Skeletal muscle tissue (tissue), 3 donors: ENCODE measurements at regions not wholly inside any gene's neighbourhood (a gene's known extent, or its start where the extent isn't known, plus 50 kb on each side); places are given as distances from the start of the nearest gene placed in this dataset.

Experiments
- H3K27ac ChIP-seq: one replicate; pipeline ENCODE4 v1.7.0; 2013; ENCODE audit warnings: mild to moderate bottlenecking, low read depth, low read length, inconsistent platforms
- H3K27me3 ChIP-seq, 3 donors: one replicate each; pipeline ENCODE4 v1.7.0; 2013; ENCODE audit warnings: low read length in 3 of 3; ENCODE audit not compliant: control insufficient read depth in 3 of 3, insufficient read depth in 3 of 3
- H3K36me3 ChIP-seq, 3 donors: one replicate each; pipeline ENCODE4 v1.7.0; 2013; ENCODE audit warnings: low read length in 3 of 3; ENCODE audit not compliant: control insufficient read depth in 3 of 3, insufficient read depth in 3 of 3
- H3K4me1 ChIP-seq, 3 donors: one replicate each; pipeline ENCODE4 v1.7.0; 2013; ENCODE audit warnings: low read length in 3 of 3, mild to moderate bottlenecking in 3 of 3; ENCODE audit not compliant: control insufficient read depth in 3 of 3, insufficient read depth in 3 of 3
- H3K4me3 ChIP-seq, 3 donors: one replicate each; pipeline ENCODE4 v1.7.0; 2013; ENCODE audit warnings: low read length in 3 of 3
- H3K9ac ChIP-seq, 3 donors: one replicate each; pipeline ENCODE4 v1.7.0; 2013; ENCODE audit warnings: low read length in 3 of 3, mild to moderate bottlenecking in 3 of 3, moderate library complexity in 2 of 3, low read depth in 1 of 3
- H3K9me3 ChIP-seq, 3 donors: one replicate each; pipeline ENCODE4 v1.7.0; 2013; ENCODE audit warnings: low read length in 3 of 3; ENCODE audit not compliant: control insufficient read depth in 3 of 3
- donor health status: Osteomylitis.

DNA sequence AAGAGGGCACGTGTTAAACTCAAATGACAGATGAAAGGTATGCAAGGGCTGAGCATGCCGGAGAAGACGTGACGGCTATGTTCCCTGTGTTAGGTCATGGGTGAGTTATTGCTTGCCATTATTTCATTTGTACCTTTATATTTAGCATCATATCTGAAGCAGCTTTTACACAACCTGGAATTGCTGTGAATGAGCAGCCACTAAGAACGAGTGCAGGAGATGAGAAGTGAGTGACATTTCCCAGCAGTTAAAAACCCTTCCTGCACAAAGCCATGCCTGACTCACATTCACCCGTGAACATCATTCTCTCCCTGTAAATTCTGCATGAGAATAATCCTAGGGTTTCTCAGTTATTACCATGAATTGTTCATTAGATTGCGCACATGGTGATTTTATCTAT is 433.2 kb upstream of the ZFP42 start:
- Histone ChIP-seq H3K9me3 (no peaks in the 10 kb centered on the region), H3K4me3 (no peak overlapping the region), H3K9ac (no peak overlapping the region), H3K36me3 (no peaks in the 10 kb centered on the region), H3K4me1 (no peaks in the 10 kb centered on the region), H3K27me3 (no peaks in the 10 kb centered on the region), H3K27ac (no peak overlapping the region)

DNA sequence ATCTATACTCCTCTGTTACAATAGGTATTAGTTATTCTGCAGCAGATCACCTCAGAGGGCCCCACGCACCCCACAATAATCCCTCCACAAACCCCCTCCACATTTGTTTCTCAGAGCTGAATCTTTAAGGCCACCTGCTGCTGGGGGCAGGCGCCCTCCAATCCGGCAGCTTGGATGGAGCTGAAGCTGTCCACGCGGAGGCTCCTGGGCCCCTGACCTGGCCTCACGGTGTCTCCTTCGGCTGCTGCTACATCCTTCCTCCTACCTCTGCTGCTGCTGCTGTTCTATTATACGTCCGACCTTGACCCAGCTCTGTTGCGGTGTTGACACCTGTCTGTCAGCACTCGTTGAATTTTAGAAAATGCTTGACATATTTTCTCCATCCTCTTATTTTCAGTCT is 430.2 kb upstream of the ZFP42 start:
- H3K9me3 ChIP-seq: no peaks in the 10 kb centered on the region
- H3K4me3 ChIP-seq: no peak overlapping the region
- H3K27ac ChIP-seq: no peak overlapping the region
- H3K36me3 ChIP-seq: no peaks in the 10 kb centered on the region
- H3K4me1 ChIP-seq: no peaks in the 10 kb centered on the region
- no peak overlapping the region for H3K9ac ChIP-seq
- H3K27me3 ChIP-seq: no peaks in the 10 kb centered on the region

DNA sequence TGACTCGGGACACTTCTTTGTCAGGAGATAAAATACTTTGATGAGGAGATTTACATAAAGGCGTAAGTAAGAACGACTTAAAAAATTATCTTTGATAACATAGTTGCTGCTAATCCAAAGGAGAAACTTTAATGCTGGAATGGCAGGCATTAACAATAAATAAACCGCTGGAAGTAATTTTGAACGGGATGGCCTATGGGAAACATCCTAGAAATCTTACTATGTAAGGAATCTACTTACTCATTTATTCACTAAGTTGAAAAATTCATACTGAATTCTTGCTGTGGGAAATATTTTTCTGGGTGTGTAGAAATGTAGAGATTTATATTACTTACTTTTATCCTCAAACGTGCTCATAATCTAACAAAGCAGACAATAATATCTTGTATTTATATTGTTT is 425.7 kb upstream of the ZFP42 start:
- Histone ChIP-seq H3K9me3 (no peaks in the 10 kb centered on the region), H3K9ac (no peak overlapping the region), H3K27me3 (no peaks in the 10 kb centered on the region), H3K4me3 (no peak overlapping the region), H3K36me3 (no peaks in the 10 kb centered on the region), H3K27ac (no peak overlapping the region), H3K4me1 (no peaks in the 10 kb centered on the region)

DNA sequence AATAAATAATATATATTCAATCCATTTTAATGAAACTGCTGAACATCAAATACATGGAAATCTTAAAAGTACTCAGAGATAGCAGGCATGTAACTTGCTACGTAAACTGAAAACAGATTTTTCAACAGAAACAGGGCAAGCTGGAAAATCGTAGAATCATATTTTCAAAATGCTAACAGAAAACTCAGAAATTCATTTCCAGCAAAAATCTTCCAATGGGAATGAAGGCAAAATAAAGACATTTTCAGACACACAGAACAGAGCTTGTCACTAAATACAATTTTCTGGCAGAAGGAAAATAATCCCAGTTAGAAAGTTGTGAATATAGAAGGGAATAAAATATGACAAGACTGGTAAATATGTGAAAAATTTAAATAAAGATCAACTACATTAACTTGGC is 419.9 kb upstream of the ZFP42 start:
- Histone ChIP-seq H3K9me3 (no peaks in the 10 kb centered on the region), H3K27ac (no peak overlapping the region), H3K4me3 (no peak overlapping the region), H3K36me3 (no peaks in the 10 kb centered on the region), H3K27me3 (no peaks in the 10 kb centered on the region), H3K4me1 (no peaks in the 10 kb centered on the region), H3K9ac (no peak overlapping the region)

DNA sequence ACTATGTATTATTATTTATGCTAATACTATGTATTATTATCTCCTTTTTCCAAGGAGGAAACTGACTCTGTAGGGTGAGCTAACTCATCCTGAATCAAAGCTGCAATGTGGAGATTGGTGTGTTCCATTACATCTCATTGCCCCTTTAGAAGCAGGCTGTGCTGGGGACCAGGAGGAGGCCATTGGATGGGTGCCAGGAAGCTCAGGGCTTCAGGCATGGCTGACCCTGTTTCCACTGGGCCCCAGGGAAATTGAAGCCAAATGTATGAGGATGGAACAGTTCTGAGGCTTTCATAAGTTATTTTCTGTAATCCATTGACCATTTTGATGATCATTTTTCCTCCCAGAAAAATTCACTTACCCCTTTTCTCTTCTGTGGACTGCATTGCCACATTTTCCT is 418.8 kb upstream of the ZFP42 start:
- Histone ChIP-seq H3K36me3 (no peaks in the 10 kb centered on the region), H3K9me3 (no peaks in the 10 kb centered on the region), H3K27ac (no peak overlapping the region), H3K4me3 (no peak overlapping the region), H3K4me1 (no peaks in the 10 kb centered on the region), H3K9ac (no peak overlapping the region), H3K27me3 (no peaks in the 10 kb centered on the region)

DNA sequence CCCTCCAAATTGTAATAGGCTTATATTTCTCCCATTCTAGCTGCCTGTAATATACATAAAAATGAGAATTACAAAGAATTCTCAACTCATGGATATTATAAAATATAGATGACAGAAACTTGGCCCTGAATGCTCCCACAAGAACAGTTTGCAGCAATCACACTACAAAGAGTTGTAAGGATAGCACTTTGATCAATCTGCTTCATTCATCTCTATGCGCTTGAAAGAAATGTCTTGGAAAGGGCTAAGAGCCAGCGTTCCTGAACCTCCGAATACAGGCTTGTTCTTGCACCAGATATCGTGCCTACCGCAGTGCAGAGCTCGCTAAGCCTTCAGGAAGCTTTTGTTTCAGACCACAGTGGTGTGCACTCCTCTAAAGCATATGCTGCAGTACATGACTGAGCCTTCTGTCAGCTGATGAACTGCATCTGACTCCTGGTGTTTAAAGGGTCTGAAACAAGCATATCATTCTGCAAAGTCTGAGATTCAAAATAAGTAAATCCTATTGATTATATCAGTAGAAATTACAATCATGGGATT is 417.6 kb upstream of the ZFP42 start:
- Histone ChIP-seq H3K9ac (no peak overlapping the region), H3K4me1 (no peaks in the 10 kb centered on the region), H3K4me3 (no peak overlapping the region), H3K27ac (no peak overlapping the region), H3K36me3 (no peaks in the 10 kb centered on the region), H3K9me3 (no peaks in the 10 kb centered on the region), H3K27me3 (no peaks in the 10 kb centered on the region)

DNA sequence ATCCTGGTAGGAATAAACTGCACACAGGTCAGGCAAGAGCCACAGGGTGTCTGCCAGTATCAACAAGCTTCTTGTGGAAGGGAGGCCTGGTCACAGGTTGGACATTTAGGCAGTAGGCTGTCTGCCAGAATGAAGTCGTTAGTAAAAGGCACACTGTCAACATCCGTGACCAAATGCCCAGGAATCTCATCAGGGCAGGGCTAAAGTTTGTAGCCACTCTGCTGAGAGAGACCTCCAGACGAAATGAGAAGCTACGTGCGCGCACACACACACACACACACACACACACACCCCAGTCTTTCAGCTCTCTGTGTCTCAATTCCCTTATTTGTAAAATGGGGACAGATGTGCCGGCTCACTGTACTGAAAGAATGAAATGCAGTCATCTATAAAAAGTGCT is 408.7 kb upstream of the ZFP42 start:
- Histone ChIP-seq H3K4me3 (no peak overlapping the region), H3K27ac (no peak overlapping the region), H3K27me3 (no peaks in the 10 kb centered on the region), H3K9ac (no peak overlapping the region), H3K36me3 (no peaks in the 10 kb centered on the region), H3K4me1 (no peaks in the 10 kb centered on the region), H3K9me3 (peaks cover 0 to 2% (median 0%) of the 10 kb centered on the region in 3 donors)

DNA sequence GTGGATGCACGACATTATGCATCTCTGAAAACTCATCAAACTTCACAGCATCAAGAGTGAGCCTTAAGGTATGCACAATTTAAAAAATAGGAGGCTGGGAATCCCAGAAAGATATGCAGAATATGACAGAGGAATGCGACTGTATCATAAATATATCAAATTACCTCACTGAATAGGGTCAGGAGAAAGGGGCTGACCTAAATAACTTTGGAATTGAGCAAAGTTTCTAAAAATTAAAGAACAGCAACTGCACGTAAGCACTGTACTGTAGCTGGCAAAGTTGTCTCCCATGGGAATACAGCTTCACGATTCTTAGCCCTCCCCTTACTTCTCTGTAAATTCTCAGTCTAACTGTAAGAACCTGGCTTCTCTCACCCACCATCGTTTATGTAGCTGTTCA is 397.4 kb upstream of the ZFP42 start:
- Histone ChIP-seq H3K4me3 (no peak overlapping the region), H3K9ac (no peak overlapping the region), H3K36me3 (no peaks in the 10 kb centered on the region), H3K27ac (no peak overlapping the region), H3K4me1 (peaks cover 0 to 2% (median 0%) of the 10 kb centered on the region in 3 donors), H3K27me3 (no peaks in the 10 kb centered on the region), H3K9me3 (no peaks in the 10 kb centered on the region)

DNA sequence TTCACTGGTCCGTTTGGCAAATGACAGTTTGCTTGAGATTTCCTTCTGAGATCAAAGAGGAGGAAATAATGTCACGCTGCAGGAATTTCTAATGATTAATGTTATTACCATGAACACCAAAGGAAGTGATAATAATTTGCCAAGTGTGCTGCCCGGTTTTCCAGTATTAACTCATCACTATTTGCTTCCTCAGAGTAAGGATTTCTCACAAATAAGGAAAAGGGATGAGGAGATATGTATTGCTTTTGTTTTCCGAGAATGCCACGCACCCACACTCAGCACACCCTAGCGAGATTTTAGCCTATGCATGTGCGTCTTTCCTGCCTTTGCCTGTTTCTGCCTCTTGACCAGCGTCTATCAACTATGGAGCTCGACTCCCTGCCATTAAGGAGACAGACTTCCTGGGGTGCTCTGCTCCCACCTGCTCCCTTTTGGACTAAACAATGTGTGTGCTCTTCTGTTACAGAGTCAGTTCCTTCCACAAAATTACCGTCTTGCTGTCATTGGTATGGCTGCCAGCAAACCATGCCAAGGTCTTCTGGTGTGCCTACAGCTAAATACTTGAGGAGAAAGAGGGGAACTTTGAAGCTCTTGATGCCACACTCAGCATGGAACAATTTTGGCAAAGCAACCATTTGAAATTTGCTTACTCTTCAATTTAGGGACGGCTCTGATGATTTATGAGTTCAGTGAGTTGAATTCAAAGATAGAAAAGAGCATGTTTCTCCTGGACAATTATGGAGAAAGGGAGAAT is 393.1 kb upstream of the ZFP42 start:
- Histone ChIP-seq H3K4me3 (peak overlapping the region in 2 of 3 donors; percentile 1 to 4), H3K27me3 (no peaks in the 10 kb centered on the region), H3K4me1 (peaks cover 0 to 2% (median 0%) of the 10 kb centered on the region in 3 donors), H3K36me3 (no peaks in the 10 kb centered on the region), H3K9me3 (no peaks in the 10 kb centered on the region), H3K9ac (no peak overlapping the region), H3K27ac (no peak overlapping the region)

DNA sequence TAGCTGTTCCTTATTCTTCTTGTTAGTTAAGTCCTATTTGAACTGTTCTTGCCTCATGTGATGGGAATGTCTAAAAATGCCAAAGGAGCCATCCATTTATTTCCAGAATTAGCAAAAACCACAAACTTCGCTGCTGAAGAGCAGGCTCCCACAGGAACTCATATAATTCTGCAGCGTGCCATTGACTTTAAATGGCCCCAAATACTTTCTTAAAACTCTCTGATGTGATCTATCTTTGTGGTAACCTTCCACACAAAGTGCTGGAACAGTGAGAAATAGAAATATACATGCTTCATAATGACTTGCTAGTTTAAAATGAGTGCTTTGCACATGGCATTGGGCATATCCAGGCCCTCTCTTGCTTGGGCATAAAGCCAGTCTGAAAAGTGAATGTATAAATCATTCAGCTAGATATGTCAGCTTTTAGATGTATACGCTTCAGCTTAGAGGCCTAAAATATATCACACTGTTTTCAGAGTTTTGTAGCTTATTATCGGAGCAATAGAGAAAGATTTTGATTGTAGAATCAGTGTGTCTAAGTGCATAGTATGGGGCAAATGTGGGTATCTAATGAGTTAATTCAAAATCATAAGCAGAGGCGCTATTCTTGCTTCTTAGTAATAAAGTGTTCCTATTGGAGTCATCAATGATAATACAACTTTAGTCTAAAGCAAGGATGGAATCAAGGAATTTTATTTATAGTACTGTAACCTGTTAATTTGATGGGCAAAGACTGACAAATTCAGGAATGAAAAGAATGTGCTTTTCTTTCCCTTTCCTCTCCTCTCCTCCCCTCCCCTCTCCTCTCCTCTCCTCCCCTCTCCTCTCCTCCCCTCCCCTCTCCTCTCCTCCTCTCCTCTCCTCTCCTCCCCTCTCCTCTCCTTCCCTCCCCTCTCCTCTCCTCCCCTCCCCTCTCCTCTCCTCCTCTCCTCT is 392.2 kb upstream of the ZFP42 start:
- no peak overlapping the region for H3K9ac ChIP-seq
- H3K27ac ChIP-seq: no peak overlapping the region
- H3K4me1 ChIP-seq: peaks cover 0 to 2% (median 0%) of the 10 kb centered on the region in 3 donors
- H3K4me3 ChIP-seq: no peak overlapping the region
- no peaks in the 10 kb centered on the region for H3K9me3 ChIP-seq
- H3K36me3 ChIP-seq: no peaks in the 10 kb centered on the region
- no peaks in the 10 kb centered on the region for H3K27me3 ChIP-seq
